GM18505 (cell line): ENCODE measurements at regions not wholly inside any gene's neighbourhood (a gene's known extent, or its start where the extent isn't known, plus 50 kb on each side); places are given as distances from the start of the nearest gene placed in this dataset.

Experiments
- ATAC-seq: cut with Tn5 transposase; IDR thresholded peaks from one replicate; pipeline ENCODE4 v1.9.1; 2021; ENCODE audit not compliant: unreplicated experiment
- POLR2A ChIP-seq: IDR thresholded peaks from 4 replicates; pipeline ENCODE4 v1.6.1; 2011; ENCODE audit warnings: borderline replicate concordance; ENCODE audit not compliant: insufficient read depth, insufficient read length; ENCODE audit errors: extremely low read depth

DNA sequence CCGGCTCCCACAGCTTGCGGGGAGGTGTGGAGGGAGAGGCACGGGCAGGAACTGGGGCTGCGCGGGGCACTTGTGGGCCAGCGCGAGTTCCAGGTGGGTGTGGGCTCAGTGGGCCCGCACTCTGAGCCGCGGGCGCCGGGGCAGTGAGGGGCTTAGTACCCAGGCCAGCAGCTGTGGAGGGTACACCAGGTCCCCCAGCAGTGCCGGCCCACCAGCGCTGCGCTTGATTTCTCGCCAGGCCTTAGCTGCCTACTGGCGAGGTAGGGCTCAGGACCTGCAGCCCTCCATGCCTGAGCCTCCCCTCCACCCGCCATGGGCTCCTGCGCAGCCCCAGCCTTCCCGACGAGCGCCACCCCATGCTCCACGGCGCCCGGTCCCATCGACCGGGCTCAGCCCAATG, 337.9 kb upstream of the ACVR2A start:
- ATAC-seq = no peak
- no peak for TF ChIP-seq POLR2A

DNA sequence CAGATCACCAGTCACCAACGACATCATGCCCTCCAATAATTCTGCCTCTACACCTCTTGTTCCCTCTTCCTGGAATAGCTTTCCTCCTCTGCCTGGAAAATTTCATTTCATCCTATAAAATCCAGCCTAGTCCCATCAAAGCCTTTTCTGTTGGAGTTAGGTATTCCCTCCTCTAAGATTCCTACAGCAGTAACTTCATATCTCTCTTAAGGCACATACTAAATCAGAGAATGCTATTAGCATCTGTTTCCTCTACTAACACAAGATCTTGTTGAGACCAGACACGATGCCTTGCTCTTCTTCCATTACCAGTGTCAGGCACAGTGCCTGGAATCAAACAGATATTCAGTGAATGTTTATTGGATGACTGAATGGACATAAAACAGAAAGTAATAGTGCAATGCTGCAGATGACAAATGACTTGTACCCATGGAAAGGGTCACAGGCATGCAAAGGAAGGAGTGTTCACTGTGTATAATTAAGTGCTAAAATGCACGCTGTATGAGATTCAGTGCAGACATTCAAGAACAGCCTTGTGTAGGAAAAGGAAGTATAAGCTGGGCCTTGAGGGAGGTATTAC, 342.0 kb upstream of the ACVR2A start:
- TF ChIP-seq POLR2A = no peak
- no peak for ATAC-seq

DNA sequence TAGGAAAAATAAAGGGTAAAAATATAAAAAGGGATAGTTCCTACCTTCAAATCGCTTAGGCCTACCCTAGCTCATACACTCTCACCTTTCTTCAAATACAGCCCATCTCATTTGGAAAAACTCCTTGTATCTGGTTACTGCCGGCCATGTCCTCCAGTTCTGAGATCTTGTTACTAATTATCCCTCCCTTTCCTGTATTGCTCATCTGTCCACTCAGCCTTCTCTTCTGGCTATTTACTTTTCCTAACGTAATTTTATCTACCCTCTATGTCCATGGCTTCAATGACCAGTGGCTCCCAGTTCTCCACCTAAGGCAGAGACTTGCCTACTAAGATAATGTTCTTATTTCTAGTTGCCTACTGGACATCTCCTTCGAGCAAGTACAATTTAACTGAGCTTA, 342.9 kb upstream of the ACVR2A start:
- no peak for TF ChIP-seq POLR2A
- no peak for ATAC-seq

- no peak for ATAC-seq
- no peak for TF ChIP-seq POLR2A
Measured at GRCh38 chr2:147500819-147501395, 343.9 kb upstream of the ACVR2A start.

DNA sequence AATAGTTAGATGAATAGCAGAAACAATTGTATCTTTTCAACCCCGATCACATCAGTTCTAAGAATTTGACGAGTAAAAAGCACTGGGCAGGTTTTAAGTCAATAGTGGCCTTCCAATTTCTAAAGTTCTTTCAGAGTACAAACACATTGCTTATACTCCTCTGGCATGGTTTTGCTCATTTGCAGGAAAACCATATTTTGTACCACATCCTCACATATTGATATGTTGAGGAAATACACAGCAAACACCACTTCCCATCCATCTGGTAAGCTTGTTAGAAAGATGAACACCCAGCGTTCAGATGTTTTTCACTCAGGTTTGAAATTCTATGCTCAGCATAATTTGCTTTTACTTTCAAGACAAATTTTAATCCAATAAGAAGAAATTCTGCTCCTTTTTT, 344.6 kb upstream of the ACVR2A start:
- peak; percentile 22 for ATAC-seq

DNA sequence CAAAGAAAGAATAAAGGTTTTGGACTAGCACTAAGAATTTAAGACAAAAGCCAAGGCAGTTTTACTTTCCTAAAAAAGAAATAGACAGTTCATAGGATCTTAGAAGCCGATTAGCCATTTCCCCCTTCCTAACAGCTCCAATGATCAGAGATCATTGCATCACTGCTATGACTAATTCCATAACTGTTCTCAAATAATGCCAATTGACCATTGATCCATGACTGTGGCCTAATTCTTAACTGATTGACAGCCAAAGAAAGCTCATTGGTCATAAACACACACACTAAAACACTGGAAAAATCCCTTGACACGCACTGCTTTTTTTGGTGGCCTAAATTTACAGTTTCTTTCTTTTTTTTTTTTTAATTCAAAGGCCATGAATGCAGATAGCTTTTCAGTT, 345.0 kb upstream of the ACVR2A start:
- ATAC-seq = peak; percentile 55
- TF ChIP-seq POLR2A = no peak

More for the DNA sequence above, 344.6 kb upstream of the ACVR2A start:
- TF ChIP-seq POLR2A = no peak

GRCh38 chr2:147495734-147496133, 349.1 kb upstream of the ACVR2A start:
- no peak for ATAC-seq
- no peak for TF ChIP-seq POLR2A

DNA sequence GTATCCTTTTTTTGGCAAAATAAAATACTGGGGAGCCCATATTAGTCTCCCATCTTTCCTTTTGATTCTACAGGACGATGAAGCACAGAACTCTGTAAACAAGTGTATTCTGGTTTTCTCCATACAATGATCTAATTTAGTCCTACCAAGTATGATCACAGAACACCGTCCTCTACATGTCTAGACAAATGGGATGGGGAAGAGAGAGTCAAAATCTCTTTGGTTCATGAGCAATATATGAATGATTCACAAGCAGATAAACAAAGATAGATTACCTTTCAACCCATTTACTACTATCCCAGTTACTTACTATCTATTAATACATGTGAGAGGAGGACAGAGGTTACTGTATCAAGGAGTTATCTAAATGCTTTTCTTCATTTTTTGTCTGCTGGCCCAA, 352.4 kb upstream of the ACVR2A start:
- ATAC-seq = no peak

GRCh38 chr2:147491506-147491905, 353.3 kb upstream of the ACVR2A start:
- TF ChIP-seq POLR2A = no peak
- no peak for ATAC-seq

More for the DNA sequence above, 352.4 kb upstream of the ACVR2A start:
- TF ChIP-seq POLR2A = no peak

- no peak for ATAC-seq
- TF ChIP-seq POLR2A = no peak
Measured at GRCh38 chr2:147490401-147491261, 354.2 kb upstream of the ACVR2A start.

DNA sequence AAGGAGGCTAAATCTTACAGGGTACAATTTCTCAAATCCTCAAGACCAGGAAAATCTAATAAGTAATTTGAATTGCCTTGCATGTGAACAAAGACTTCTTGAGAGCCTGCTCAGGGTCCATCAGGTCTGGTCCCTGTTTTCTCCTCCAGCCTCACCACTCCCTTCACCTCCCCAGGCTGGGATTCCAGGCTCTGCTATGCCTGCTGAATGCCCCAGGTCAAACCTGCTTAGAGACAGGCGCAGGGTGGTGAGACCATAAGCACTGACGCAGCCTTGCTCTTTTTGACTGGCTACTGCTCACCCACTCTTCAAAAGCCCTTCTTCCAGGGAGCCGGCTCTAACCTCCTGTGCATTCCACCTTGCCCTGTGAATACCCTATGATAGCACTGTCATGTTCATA, 356.4 kb upstream of the ACVR2A start:
- no peak for ATAC-seq

GRCh38 chr2:147487978-147488289, 356.9 kb upstream of the ACVR2A start:
- no peak for ATAC-seq
- no peak for TF ChIP-seq POLR2A

More for the DNA sequence above, 356.4 kb upstream of the ACVR2A start:
- TF ChIP-seq POLR2A = no peak

DNA sequence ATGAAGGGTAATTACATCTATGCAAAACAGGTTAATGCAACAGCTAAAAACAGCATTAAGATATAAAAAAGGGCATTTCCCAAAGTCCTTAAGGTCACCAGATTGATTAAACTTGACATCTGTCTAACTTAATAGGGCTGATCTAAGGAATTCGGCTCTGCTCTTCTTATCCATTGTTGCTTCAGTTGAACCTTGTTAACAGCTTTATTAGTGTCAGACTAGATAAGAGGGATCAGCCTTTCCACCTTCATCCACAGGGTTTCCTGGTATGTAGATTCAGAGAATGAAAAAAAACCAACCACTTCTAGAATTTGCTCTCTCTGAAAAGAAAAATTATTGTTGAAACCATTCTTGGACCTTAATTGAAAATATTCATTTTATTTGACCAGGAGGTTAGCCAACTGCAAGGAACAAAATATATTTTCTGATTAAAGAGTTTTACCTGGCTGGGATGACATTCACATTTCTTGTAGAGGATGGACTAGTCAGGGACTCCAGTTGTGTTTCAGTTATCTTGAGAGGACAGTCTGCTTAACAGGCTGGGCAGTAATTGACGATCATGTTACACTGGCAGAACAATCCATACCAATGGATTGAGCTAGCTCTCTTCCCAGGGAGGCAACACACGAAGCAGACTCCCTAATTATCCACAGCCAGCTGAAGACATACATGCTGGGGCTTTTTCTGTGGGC, 357.4 kb upstream of the ACVR2A start:
- TF ChIP-seq POLR2A = no peak
- ATAC-seq = no peak

DNA sequence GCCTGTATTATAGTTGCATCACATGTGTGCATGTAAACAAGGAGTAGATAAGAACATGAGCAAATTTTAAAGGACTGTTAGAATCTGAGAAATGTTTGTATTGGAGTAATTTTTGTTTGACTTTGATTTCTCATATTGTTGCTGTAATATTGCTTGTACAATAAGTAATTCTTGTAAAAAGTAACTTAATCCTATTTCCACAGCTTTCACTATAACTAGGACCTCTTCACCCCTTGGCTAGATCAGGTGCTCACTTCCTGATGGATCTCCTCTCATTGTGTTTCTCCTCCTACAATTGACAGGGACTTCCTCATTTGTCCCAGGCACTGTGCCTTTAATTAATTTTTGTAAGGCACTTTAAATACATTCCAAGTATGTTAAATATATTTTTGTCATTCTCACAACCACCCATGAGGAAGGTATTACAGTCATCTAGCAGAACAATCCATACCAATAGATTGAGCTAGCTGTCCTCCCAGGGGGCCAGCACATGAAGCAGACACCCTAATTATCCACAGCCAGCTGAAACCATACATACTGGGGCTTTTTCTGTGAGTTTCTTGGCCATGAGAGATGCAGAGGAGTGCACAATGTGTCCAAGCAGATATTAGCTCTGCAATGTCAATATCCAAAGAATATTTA, 359.5 kb upstream of the ACVR2A start:
- no peak for TF ChIP-seq POLR2A
- no peak for ATAC-seq

DNA sequence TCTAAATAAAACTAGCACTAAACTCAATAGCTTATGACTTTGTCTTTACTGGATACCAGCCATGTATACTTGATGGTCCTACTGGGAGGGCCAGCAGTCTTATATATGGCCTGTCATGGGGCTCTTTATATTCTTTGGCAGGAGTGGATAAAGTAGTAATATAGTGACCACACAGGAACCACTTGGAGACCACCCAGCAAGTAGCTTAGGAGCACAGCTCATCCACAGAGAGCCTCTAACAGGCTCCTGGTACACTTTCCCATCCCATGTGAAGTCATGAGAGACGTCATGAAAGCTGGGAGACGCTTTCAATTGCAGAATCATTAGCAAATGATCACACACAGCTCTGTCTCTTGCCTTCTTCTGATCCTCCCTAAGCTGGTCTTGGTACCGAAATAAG, 360.9 kb upstream of the ACVR2A start:
- no peak for ATAC-seq
- TF ChIP-seq POLR2A = no peak
